Spleen (tissue), 11 donors: ENCODE measurements at regions not wholly inside any gene's neighbourhood (a gene's known extent, or its start where the extent isn't known, plus 50 kb on each side); places are given as distances from the start of the nearest gene placed in this dataset.
"Not testable (repeated sequence)": the region's sequence is repeated elsewhere in the genome, so short reads cannot be mapped to it uniquely, and the experiment has no call there.

Experiments used
- DNase-seq: peaks from one replicate; pipeline ENCODE4 v3.0.0-alpha.2; 2020
- H3K27ac ChIP-seq, 8 donors: fragments of 200-600 bp; sonication (generic) in 7 of 8; 1 replicate in 4 of 8; 2 replicates in 4 of 8; pipeline versions ENCODE4 v1.5.0 to v1.8.0; 2016 to 2021; ENCODE audit warnings: inconsistent platforms in 4 of 8, mild to moderate bottlenecking in 4 of 8, moderate library complexity in 1 of 8
- H3K27me3 ChIP-seq, 7 donors: fragments of 200-600 bp; sonication (generic) in 6 of 7; replicated peaks in 1 of 7; 1 replicate in 4 of 7; 2 replicates in 3 of 7; pipeline versions ENCODE4 v1.5.0 to v1.8.0; 2016 to 2021; ENCODE audit warnings: inconsistent platforms in 3 of 7, mild to moderate bottlenecking in 1 of 7
- H3K36me3 ChIP-seq, 6 donors: fragments of 200-600 bp; sonication (generic) in 5 of 6; 1 replicate in 4 of 6; 2 replicates in 2 of 6; pipeline versions ENCODE4 v1.5.0 to v1.8.0; 2016 to 2021; ENCODE audit warnings: inconsistent platforms in 2 of 6
- H3K4me1 ChIP-seq, 6 donors: fragments of 200-600 bp; sonication (generic) in 5 of 6; 1 replicate in 3 of 6; 2 replicates in 3 of 6; pipeline versions ENCODE4 v1.5.0 to v1.8.0; 2016 to 2021; ENCODE audit warnings: inconsistent platforms in 3 of 6
- H3K4me3 ChIP-seq, 8 donors: fragments of 200-600 bp; sonication (generic) in 7 of 8; 1 replicate in 4 of 8; 2 replicates in 4 of 8; pipeline versions ENCODE4 v1.5.0 to v1.8.0; 2016 to 2021; ENCODE audit warnings: inconsistent platforms in 4 of 8, mild to moderate bottlenecking in 4 of 8, moderate library complexity in 2 of 8
- H3K9me3 ChIP-seq, 8 donors: fragments of 200-600 bp; sonication (generic) in 7 of 8; 1 replicate in 4 of 8; 2 replicates in 4 of 8; pipeline versions ENCODE4 v1.5.0 to v1.8.0; 2016 to 2021; ENCODE audit warnings: inconsistent platforms in 4 of 8
- POLR2A ChIP-seq, 3 donors: fragments of 450-650 bp; IDR thresholded peaks; one replicate each; pipeline ENCODE4 v1.5.1; 2017; ENCODE audit warnings: antibody characterized with exemption in 3 of 3, mild to moderate bottlenecking in 1 of 3
- POLR2AphosphoS5 ChIP-seq, 3 donors: sonication (generic); formaldehyde crosslinking; IDR thresholded peaks; one replicate each; pipeline ENCODE4 v1.5.1; 2017; ENCODE audit warnings: antibody characterized with exemption in 3 of 3
- WGBS, 5 donors: extraction: QIAGEN DNeasy Blood & Tissue Kit in 3 of 5; methylation state at CpG; one replicate each; pipeline versions ENCODE4 v1.1.5 to v1.1.7; 2013 to 2018; 5-methylcytosine and 5-hydroxymethylcytosine counted together
- intact Hi-C: fragments of 100-400 bp; cut with DNase I; formaldehyde crosslinking; loops from one replicate; pipeline ENCODE4 v1.15.0; 2023; ENCODE audit warnings: low total_unique reads
- TF ChIP-seq, protein P1 (sequence below), 11 experiments: fragments of 200-600 bp in 7 of 11; fragments of 450-650 bp in 4 of 11; sonication (generic) in 4 of 11; IDR thresholded peaks in 8 of 11; conservative IDR thresholded peaks in 3 of 11; 1 replicate in 7 of 11; 2 replicates in 4 of 11; pipeline versions ENCODE4 v1.4.0 to v1.8.0; 2016 to 2021; ENCODE audit warnings: antibody characterized with exemption in 11 of 11, inconsistent platforms in 4 of 11, mild to moderate bottlenecking in 1 of 11
- donor health status: healthy with polysubstance abuse.
- donor health status: DM: no; HTN: no; CAD: no; lungs with moderate emphysema.
- donor health status: DM: no; HTN: no; CAD: no.
- donor health status: Bipolar disorder and iron deficiency.
- donor health status: healthy.
- donor health status: DM: no; HTN: no; CAD: no.
- donor health status: DM: yes; HTN: yes; CAD: no.

DNA sequence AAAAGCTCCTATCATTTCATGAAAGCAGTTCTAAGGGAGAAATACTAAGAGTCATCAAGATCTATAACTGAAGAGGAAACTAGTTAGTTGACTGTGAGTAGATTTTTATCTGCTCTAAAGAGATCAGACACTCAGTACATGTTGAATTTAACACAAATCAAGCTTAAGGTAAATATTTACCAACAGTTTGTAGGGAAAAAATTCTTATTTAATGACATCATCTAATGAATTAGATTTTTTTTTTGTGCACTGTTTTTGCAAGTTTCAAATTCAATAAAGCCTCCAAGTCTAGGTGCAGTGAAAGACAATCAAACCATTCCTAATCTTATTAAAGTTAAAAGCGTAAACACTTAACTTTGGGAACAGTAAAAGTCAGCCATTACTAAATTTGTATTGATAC, 93.0 kb upstream of the PRKD1 start:
- intact Hi-C loops: no loop called here
- Histone ChIP-seq H3K4me1 (no peaks in the 10 kb centered on the region), H3K27ac (no peak overlapping the region), H3K36me3 (no peaks in the 10 kb centered on the region), H3K27me3 (no peaks in the 10 kb centered on the region), H3K9me3 (peaks cover 0 to 19% (median 4%) of the 10 kb centered on the region in 8 donors), H3K4me3 (no peak overlapping the region)
- 92 to 100% (median 93%) methylated on average over 1 of the region's 1 CpG for WGBS, 5 donors
- TF ChIP-seq, protein P1, sequence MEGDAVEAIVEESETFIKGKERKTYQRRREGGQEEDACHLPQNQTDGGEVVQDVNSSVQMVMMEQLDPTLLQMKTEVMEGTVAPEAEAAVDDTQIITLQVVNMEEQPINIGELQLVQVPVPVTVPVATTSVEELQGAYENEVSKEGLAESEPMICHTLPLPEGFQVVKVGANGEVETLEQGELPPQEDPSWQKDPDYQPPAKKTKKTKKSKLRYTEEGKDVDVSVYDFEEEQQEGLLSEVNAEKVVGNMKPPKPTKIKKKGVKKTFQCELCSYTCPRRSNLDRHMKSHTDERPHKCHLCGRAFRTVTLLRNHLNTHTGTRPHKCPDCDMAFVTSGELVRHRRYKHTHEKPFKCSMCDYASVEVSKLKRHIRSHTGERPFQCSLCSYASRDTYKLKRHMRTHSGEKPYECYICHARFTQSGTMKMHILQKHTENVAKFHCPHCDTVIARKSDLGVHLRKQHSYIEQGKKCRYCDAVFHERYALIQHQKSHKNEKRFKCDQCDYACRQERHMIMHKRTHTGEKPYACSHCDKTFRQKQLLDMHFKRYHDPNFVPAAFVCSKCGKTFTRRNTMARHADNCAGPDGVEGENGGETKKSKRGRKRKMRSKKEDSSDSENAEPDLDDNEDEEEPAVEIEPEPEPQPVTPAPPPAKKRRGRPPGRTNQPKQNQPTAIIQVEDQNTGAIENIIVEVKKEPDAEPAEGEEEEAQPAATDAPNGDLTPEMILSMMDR (IDR thresholded peaks at IDR 0.05 in 8 of 11, conservative IDR thresholded peaks at IDR 0.05 in 3 of 11): no peak
- no peak for TF ChIP-seq POLR2A (IDR thresholded peaks at IDR 0.05)
- no peak for TF ChIP-seq POLR2AphosphoS5 (IDR thresholded peaks at IDR 0.05)
- DNase-seq: no peak

DNA sequence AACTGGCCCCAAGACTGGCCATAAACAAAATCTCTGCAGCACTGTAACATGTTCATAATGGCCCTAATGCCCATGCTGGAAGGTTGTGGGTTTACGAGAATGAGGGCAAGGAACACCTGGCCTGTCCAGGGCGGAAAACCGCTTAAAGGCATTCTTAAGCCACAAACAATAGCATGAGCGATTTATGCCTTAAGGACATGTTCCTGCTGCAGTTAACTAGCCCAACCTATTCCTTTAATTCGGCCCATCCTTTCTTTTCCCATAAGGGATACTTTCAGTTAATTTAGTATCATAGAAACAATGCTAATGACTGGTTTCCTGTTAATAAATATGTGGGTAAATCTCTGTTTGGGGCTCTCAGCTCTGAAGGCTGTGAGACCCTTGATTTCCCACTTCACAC, 95.7 kb upstream of the PRKD1 start:
- 86 to 97% (median 95%) methylated on average over 5 of the region's 5 CpGs for WGBS, 5 donors
- DNase-seq, intact Hi-C loops, H3K36me3 ChIP-seq, H3K4me1 ChIP-seq, H3K27ac ChIP-seq, H3K27me3 ChIP-seq, H3K4me3 ChIP-seq: not testable (repeated sequence)
- peaks cover 0 to 40% (median 16%) of the 10 kb centered on the region in 8 donors for H3K9me3 ChIP-seq

DNA sequence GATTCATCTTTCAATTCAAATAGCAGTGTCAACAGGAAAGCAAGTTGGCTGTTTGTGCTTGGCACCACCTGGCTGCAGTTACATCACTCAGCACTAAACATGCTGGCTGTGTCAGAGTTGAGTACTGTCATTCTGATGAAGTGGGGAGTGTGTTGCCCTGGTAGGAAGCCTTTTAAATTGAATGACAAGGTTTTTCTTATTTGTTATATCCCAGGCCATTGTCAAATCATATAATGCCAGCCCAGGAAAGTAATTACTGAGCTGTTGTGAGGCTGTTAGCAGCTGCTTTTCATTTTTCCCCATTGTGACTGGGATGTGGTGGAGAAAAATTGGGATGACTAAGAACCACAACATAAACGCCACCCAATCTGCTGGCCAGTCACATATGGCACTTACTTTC, 106.5 kb upstream of the PRKD1 start:
- WGBS, 5 donors: 43 to 78% (median 68%) methylated on average over 1 of the region's 1 CpG
- Histone ChIP-seq H3K27me3 (no peaks in the 10 kb centered on the region), H3K4me1 (no peaks in the 10 kb centered on the region), H3K4me3 (no peak overlapping the region), H3K9me3 (peaks cover 0 to 36% (median 26%) of the 10 kb centered on the region in 8 donors), H3K36me3 (no peaks in the 10 kb centered on the region), H3K27ac (no peak overlapping the region)
- TF ChIP-seq, protein P1 (IDR thresholded peaks at IDR 0.05 in 8 of 11, conservative IDR thresholded peaks at IDR 0.05 in 3 of 11): no peak
- TF ChIP-seq POLR2A (IDR thresholded peaks at IDR 0.05) (no peak), POLR2AphosphoS5 (IDR thresholded peaks at IDR 0.05) (no peak)
- DNase-seq: no peak
- intact Hi-C loops: no loop called here

DNA sequence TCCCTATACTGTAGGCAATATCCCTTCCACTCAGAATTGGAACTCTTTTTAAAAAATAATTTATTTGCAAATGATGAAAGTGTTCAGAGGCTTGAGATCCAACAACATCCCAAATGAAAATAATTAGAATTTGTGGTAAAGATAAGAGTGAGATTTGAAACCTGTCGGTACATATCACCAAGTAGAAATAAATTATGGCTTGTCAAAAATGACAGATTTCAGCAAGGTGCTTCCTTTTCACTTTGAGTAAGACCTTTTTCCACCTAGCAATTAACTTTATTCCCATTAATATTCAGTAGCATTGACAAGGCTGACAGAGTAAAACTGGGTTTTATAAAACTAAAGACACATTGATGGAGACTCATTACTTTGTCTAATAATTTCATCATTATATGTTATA, 107.7 kb upstream of the PRKD1 start:
- H3K4me3 ChIP-seq: no peak overlapping the region
- H3K9me3 ChIP-seq: peaks cover 0 to 24% (median 14%) of the 10 kb centered on the region in 8 donors
- TF ChIP-seq, protein P1 (IDR thresholded peaks at IDR 0.05 in 8 of 11, conservative IDR thresholded peaks at IDR 0.05 in 3 of 11): no peak
- TF ChIP-seq POLR2A (IDR thresholded peaks at IDR 0.05) (no peak), POLR2AphosphoS5 (IDR thresholded peaks at IDR 0.05) (no peak)
- DNase-seq: no peak
- no peaks in the 10 kb centered on the region for H3K27me3 ChIP-seq
- intact Hi-C loops: no loop called here
- H3K36me3 ChIP-seq: no peaks in the 10 kb centered on the region
- H3K27ac ChIP-seq: no peak overlapping the region
- WGBS, 5 donors: 40 to 63% (median 58%) methylated on average over 1 of the region's 1 CpG
- no peaks in the 10 kb centered on the region for H3K4me1 ChIP-seq

DNA sequence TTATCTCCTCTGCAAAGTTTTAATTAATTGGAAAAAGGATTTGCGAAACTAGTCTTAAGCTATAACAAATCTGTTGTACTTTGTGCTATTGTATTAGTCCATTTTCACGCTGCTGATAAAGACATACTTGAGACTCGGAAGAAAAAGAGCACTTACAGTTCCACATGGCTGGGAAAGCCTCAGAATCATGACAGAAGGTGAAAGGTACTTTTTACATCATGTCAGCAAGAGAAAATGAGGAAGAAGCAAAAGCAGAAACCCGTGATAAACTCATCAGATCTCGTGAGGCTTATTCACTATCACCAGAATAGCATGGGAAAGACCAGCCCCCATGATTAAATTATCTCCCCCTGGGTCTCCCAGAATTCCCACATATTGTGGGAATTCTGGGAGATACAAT, 118.1 kb upstream of the PRKD1 start:
- H3K36me3 ChIP-seq: no peaks in the 10 kb centered on the region
- intact Hi-C loops: no loop called here
- peaks cover 0 to 11% (median 0%) of the 10 kb centered on the region in 8 donors for H3K9me3 ChIP-seq
- H3K27me3 ChIP-seq: no peaks in the 10 kb centered on the region
- no peak for DNase-seq
- H3K4me1 ChIP-seq: no peaks in the 10 kb centered on the region
- no peak overlapping the region for H3K4me3 ChIP-seq
- WGBS, 5 donors: 71 to 84% (median 76%) methylated on average over 5 of the region's 5 CpGs
- H3K27ac ChIP-seq: no peak overlapping the region
- TF ChIP-seq, protein P1 (IDR thresholded peaks at IDR 0.05 in 8 of 11, conservative IDR thresholded peaks at IDR 0.05 in 3 of 11): no peak
- TF ChIP-seq POLR2AphosphoS5 (IDR thresholded peaks at IDR 0.05) (no peak), POLR2A (IDR thresholded peaks at IDR 0.05) (no peak)
